ENCODE measurements at regions not wholly inside any gene's neighbourhood (a gene's known extent, or its start where the extent isn't known, plus 50 kb on each side); places are given as distances from the start of the nearest gene placed in this dataset.

- DNase-seq (ENCODE audit: low read depth, low spot score): no peak
- no peaks in the 10 kb centered on the region for H3K79me2 ChIP-seq (ENCODE audit: control insufficient read depth, insufficient read depth, low read length)
- FAIRE-seq: no peak
- no peak overlapping the region for H2AFZ ChIP-seq (ENCODE audit: low read depth, low read length)
- peaks cover under 1 to 4% of the 10 kb centered on the region in 2 experiments for H3K27me3 ChIP-seq (ENCODE audit: control insufficient read depth in 2 of 2, insufficient read depth in 2 of 2, low read length in 2 of 2)
- no peak overlapping the region for H3K4me2 ChIP-seq (ENCODE audit: insufficient read depth, low read length)
- CTCF ChIA-PET: no interaction called here
- H4K20me1 ChIP-seq (replicated peaks; ENCODE audit: control insufficient read depth, extremely low read depth, insufficient read depth, low read length): no peaks in the 10 kb centered on the region
- no peak overlapping the region for H3K9ac ChIP-seq (replicated peaks; ENCODE audit: extremely low read depth, insufficient read depth, low read length)
- H3K9me1 ChIP-seq (replicated peaks; ENCODE audit: control insufficient read depth, extremely low read depth, insufficient read depth, low read length): no peaks in the 10 kb centered on the region
- POLR2A ChIA-PET: no interaction called here
- dilution Hi-C loops (cut with MboI; ENCODE audit: extremely low pct_ligation_motif_present, low sequenced_read_pairs) (no loop called here), intact Hi-C loops (cut with micrococcal nuclease) (no loop called here)
- no peak for TF ChIP-seq JUN (IDR thresholded peaks at IDR 0.05; ENCODE audit: borderline replicate concordance, insufficient read depth, insufficient read length, low read depth)
- TF ChIP-seq EZH2 (IDR thresholded peaks at IDR 0.05; ENCODE audit: borderline replicate concordance, low read depth, low read length, severe bottlenecking): no peak
- no peak for TF ChIP-seq FOS (IDR thresholded peaks at IDR 0.05; ENCODE audit: borderline replicate concordance, insufficient read depth, low read length)
- TF ChIP-seq POLR2A (IDR thresholded peaks at IDR 0.05; ENCODE audit: low read depth, low read length): no peak
- no peaks in the 10 kb centered on the region for H3K36me3 ChIP-seq (ENCODE audit: control insufficient read depth in 2 of 2, extremely low read depth in 1 of 2, insufficient read depth in 2 of 2, low read length in 2 of 2)
- no TSS peak for BruUV-seq (replicated peaks)
- no peaks in the 10 kb centered on the region for H3K4me1 ChIP-seq (ENCODE audit: control insufficient read depth, extremely low read depth, insufficient read depth, low read length)
- no peaks in the 10 kb centered on the region for H3K9me3 ChIP-seq (replicated peaks; ENCODE audit: control insufficient read depth, insufficient read depth, low read length)
- no peak overlapping the region for H3K27ac ChIP-seq (ENCODE audit: insufficient read depth, low read depth, low read length)
- no peak overlapping the region for H3K4me3 ChIP-seq (replicated peaks in 1 of 3; ENCODE audit: insufficient read depth in 1 of 3, low read depth in 1 of 3, low read length in 3 of 3)
Observed at GRCh38 chr9:20083390-20083789, 294.6 kb upstream of the SLC24A2 start.

DNA sequence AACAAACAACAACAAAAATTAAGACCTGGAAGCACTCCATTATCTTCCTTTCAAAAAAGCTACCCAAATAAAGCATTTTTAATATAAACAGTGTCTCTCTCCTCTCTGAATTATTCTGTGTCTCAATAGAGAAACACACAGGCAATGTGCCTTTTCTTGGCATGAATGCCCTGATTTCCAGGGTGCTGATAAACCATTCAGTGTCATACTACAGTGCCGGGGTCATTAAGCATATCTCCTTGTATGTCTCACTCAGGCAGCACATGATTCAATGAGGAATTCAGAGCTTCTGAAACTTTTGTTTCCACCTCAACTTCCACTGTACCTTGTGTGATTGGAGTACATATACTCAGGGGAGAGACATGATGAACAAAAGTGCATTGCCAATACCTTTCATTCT is 294.0 kb upstream of the SLC24A2 start:
- intact Hi-C loops (cut with micrococcal nuclease): no loop called here
- ChIA-PET CTCF (no interaction called here), POLR2A (no interaction called here)
- H3K4me1 ChIP-seq (ENCODE audit: control insufficient read depth, extremely low read depth, insufficient read depth, low read length): no peaks in the 10 kb centered on the region
- H3K9ac ChIP-seq (replicated peaks; ENCODE audit: extremely low read depth, insufficient read depth, low read length): no peak overlapping the region
- no peaks in the 10 kb centered on the region for H4K20me1 ChIP-seq (replicated peaks; ENCODE audit: control insufficient read depth, extremely low read depth, insufficient read depth, low read length)
- H3K36me3 ChIP-seq (ENCODE audit: control insufficient read depth in 2 of 2, extremely low read depth in 1 of 2, insufficient read depth in 2 of 2, low read length in 2 of 2): no peaks in the 10 kb centered on the region
- H3K9me3 ChIP-seq (replicated peaks; ENCODE audit: control insufficient read depth, insufficient read depth, low read length): no peaks in the 10 kb centered on the region
- TF ChIP-seq MYC (IDR thresholded peaks at IDR 0.05; ENCODE audit: low read depth, low read length) (no peak), POLR2AphosphoS5 (IDR thresholded peaks at IDR 0.05; ENCODE audit: insufficient read depth, low read depth, low read length) (no peak), POLR2A (IDR thresholded peaks at IDR 0.05; ENCODE audit: low read depth, low read length) (no peak)
- peaks cover 3 to 4% of the 10 kb centered on the region in 2 experiments for H3K27me3 ChIP-seq (ENCODE audit: control insufficient read depth in 2 of 2, insufficient read depth in 2 of 2, low read length in 2 of 2)
- no peak overlapping the region for H2AFZ ChIP-seq (ENCODE audit: low read depth, low read length)
- no peaks in the 10 kb centered on the region for H3K79me2 ChIP-seq (ENCODE audit: control insufficient read depth, insufficient read depth, low read length)
- BruUV-seq (replicated peaks): no TSS peak
- no peak for FAIRE-seq
- DNase-seq (ENCODE audit: low read depth, low spot score): no peak
- no peaks in the 10 kb centered on the region for H3K9me1 ChIP-seq (replicated peaks; ENCODE audit: control insufficient read depth, extremely low read depth, insufficient read depth, low read length)
- dilution Hi-C loops (cut with MboI; ENCODE audit: extremely low pct_ligation_motif_present, low sequenced_read_pairs): no loop called here
- no peak overlapping the region for H3K4me2 ChIP-seq (ENCODE audit: insufficient read depth, low read length)
- no peak overlapping the region for H3K4me3 ChIP-seq (replicated peaks in 1 of 3; ENCODE audit: insufficient read depth in 1 of 3, low read depth in 1 of 3, low read length in 3 of 3)
- H3K27ac ChIP-seq (ENCODE audit: insufficient read depth, low read depth, low read length): no peak overlapping the region

Measured in endothelial cell of umbilical vein (primary cell).